Stimulated activated naive CD8-positive, alpha-beta T cell treated with anti-CD3 and anti-CD28 coated beads, Interleukin-15, Interleukin-2, amounts not matched to agents 100 U/mL and 50 U/mL, for 24 hours (primary cell): ENCODE measurements at regions not wholly inside any gene's neighbourhood (a gene's known extent, or its start where the extent isn't known, plus 50 kb on each side); places are given as distances from the start of the nearest gene placed in this dataset.

Source experiments
- ATAC-seq: fragments of 150-1000 bp; cut with Tn5 transposase; one replicate; pipeline ENCODE4 v1.10.0; 2021
- DNase-seq: peaks from one replicate; pipeline ENCODE4 v3.0.0; 2021

DNA sequence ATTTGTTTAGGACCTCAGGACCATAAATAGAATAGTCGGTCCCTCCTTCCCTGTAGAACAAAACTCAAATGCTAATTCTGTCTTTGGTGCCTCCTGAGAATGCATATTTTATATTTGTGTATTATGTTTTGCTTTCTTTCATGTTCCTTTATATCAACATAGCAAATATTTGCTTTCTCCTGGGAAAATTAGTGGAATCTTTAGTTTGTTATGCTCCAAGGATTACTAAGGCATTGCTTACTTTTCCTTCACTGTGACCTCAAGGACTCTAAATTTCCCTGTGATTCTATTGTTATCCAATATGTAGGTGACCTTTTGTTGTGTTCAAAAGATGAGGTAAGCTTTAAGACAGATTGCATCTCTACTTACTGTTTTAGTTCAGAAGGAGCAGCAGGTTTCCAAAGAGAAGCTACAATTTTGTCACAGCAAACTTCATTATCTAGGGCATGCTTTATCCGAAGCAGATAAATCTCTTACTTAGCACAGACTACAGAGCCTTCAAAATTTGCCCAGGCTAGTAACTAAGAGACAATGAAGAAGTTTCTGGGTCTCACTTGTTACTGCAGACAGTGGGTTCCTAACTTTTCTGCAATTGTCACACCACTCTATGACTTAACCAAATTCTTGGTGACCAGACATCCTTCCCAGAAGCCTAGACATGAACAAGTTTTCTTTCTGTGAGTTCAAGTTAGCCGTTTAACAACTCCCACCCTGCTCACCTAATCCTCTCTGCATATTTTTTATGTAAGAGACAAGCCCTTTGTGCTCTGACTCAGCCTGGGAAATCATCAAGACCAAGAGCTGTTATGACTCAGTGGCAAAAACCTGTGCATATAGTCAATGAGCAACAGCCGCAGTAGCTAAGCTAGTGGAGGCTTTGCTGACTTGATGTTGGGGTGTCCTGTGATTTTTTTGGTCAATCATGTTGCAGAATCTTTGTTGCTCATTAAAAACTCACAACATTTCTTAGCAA, 378.8 kb downstream of the QKI start:
- ATAC-seq (peak; percentile 68), DNase-seq (no peak)

DNA sequence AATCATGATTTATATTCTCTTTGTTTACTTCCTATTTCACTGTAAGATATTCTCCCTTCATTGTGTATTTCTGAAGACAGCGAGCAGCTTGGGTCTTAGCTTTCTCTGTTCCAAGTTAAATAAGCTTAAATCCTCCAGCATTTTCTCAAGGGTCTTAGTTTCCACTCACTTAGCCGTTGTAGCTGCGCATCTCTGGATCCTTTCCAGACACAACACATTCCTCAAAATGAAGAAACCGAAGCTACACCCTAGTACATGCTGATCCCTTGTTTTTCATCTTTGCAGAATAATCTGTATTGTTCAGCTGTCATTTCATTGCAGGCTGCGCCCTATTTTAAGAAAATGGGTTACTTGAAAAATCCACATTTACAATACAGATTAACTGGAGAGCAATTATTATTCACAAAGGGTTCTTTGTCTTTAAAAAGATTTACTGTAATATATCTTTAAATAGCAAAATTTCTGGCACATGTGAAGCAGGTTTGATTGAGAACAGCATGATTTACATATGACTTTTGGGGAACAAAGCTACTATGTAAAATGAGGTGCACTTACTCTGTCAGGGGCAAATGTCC, 375.8 kb downstream of the QKI start:
- DNase-seq (no peak), ATAC-seq (no peak)

GRCh38 chr6:163789199-163789810, 374.8 kb downstream of the QKI start:
- ATAC-seq, result no peak
- no peak for DNase-seq

GRCh38 chr6:163786995-163787671, 372.6 kb downstream of the QKI start:
- DNase-seq (no peak), ATAC-seq (no peak)

GRCh38 chr6:163782436-163783003, 368.0 kb downstream of the QKI start:
- DNase-seq, result no peak
- ATAC-seq, result no peak

GRCh38 chr6:163780994-163781393, 366.5 kb downstream of the QKI start:
- DNase-seq, result no peak
- no peak for ATAC-seq

GRCh38 chr6:163779727-163780284, 365.3 kb downstream of the QKI start:
- DNase-seq, result no peak
- no peak for ATAC-seq

- ATAC-seq (no peak), DNase-seq (no peak)
These were observed 363.2 kb downstream of the QKI start for GRCh38 chr6:163777716-163778115.

GRCh38 chr6:163776906-163777686, 362.6 kb downstream of the QKI start:
- ATAC-seq (peak; percentile 36), DNase-seq (no peak)

DNA sequence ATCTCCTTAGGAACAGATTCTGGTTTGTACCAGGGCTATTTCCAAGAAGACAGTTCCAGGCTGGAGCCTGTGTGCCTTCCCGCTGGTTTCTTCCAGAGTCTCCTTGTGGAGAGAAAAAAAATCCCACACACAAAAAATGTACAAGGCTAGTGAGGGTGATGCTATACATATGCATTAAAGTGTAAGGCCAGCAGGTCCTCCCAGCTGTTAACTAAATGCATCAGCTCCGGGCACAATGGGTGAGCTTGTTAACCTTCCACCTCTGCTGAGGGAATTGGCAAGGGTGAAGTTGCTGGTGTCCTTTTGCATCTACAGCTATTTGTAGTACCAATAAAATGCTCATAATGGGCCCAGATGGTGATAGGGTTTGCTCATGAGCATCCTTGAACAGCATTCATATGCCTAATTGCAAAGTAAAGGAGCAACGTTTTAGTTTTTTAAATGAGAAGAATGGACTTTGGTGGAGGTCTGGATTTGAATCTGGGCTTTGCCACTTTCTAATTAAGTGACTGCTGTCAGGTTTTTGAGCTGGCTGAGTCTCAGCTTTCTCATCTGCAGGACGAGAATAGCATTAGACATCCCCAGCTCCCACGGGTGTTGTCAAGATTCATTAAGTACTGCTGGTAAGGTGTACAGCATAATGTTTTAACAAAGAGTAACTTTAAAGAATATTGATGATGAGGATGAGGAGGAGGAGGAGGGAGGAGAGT, 361.8 kb downstream of the QKI start:
- DNase-seq, result no peak
- no peak for ATAC-seq

DNA sequence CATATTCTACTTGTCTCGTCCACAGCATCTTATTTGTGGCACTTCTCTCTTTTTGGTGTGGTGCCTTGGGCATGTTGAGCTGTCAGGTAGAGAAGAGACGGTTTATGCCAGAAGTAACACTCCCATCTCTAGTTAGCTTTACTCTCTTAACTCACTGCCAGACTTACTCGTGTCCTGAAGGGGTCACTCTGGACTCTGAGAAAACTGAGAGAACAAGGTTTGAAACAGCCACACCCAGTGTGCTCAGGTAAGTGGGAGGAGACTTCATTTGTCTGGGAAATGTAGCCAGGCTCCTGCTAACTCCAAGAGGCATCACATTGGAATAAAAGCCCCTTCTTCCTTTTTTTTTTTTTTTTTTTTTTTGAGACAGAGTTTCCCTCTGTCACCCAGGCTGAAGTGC, 360.8 kb downstream of the QKI start:
- DNase-seq (no peak), ATAC-seq (no peak)

DNA sequence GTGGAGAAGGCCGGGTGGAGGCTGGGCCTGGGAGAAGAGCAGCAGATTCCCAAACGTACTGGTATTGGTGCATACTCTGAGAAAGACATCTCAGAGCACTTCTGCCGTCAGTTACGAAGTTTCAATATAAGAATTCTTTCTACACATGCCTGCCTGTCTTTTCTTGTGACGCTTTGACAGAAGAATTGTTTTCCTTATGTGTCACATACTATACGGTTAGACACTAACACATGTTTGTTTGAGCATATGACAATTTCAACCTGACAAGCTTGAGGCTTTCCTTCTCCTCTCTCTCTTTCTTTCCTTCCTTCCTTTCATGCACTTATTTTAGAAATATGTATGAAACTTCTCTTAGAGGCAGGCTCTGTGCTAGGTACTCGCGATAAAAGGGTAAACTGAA, 360.0 kb downstream of the QKI start:
- ATAC-seq, result no peak
- DNase-seq, result no peak

GRCh38 chr6:163773646-163774045, 359.1 kb downstream of the QKI start:
- no peak for ATAC-seq
- DNase-seq, result no peak

DNA sequence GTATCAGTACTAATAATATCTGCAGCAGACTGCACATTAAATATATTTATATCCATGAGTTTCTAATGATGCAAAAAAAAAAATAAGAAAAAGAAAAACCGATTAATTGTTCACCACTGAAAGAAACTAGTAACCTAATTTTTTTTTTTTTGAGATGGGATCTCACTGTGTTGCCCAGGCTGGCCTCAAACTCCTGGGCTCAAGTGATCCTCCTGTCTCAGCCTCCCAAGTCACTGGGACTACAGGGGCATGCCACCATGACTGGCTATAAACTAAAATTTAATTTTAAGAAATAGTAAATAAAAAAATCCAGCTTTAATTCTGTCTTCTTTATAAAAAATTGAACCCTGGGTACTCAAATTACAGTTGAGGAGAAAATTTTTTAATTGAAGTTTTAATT, 358.2 kb downstream of the QKI start:
- no peak for DNase-seq
- ATAC-seq, result no peak

DNA sequence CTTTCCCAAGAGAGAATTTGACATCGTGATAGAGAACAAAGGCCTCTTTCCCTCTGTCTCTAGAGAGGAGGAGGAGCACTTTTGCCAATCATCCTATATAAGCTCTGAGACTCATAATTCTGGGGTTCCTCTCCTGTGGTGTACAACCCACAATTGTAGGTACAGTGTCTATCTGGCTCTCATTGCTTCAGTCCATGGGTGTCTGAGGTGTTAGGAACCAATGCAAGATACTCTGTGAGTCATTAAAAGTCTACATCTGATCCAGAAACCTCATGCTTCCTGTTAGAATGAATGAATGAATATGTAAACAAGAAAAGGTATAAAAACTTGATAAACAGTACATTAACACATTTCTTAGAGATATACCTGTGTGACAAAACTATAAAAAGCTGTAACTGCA, 356.7 kb downstream of the QKI start:
- ATAC-seq (no peak), DNase-seq (no peak)

- ATAC-seq (no peak), DNase-seq (no peak)
These were observed 354.4 kb downstream of the QKI start for GRCh38 chr6:163768905-163769304.

DNA sequence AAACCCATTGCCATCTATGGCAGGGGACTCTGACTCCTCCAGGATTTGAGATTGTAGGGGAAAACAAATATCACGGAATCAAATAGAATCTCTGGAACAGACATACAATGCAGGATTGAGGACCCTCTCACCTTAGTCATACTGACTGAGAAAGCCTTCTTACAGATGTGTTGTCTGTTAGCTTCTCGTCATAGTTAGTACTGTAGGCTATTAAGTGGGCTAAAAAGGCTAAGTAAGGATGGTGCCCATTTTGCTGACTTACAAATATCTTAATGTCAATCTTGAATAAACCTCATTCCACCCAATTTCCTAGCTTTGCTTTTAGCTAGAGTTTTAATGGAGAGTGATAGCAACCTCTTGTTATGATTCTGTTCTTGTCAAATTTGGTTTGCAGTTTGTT, 352.4 kb downstream of the QKI start:
- ATAC-seq (no peak), DNase-seq (no peak)

GRCh38 chr6:163765335-163765734, 350.8 kb downstream of the QKI start:
- ATAC-seq, result no peak
- no peak for DNase-seq

DNA sequence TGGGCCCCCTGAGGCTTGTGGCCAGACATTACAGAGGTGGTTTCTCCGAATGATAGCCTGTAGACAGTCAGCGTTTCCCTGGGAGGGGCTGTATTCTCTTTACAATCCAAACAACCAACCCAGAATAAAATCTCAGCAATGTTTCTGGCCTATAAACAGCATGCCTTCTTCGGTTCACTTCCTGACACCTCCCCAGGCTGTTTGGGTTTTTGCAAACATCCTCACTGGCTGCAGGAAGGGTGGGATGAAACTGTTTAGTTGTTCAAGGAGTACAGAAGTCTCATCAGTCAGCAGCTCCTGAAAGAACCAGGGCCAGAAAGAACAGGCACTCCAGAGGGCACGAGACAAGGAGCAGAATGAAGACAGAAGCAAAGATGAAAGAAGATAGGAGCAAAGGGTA, 350.0 kb downstream of the QKI start:
- ATAC-seq, result no peak
- no peak for DNase-seq

GRCh38 chr6:163761481-163761880, 347.0 kb downstream of the QKI start:
- DNase-seq, result no peak
- ATAC-seq, result no peak

GRCh38 chr6:163760860-163761259, 346.3 kb downstream of the QKI start:
- DNase-seq (no peak), ATAC-seq (no peak)
